GM21381 (cell line): ENCODE measurements at regions not wholly inside any gene's neighbourhood (a gene's known extent, or its start where the extent isn't known, plus 50 kb on each side); places are given as distances from the start of the nearest gene placed in this dataset.

ENCODE experiments used
- ATAC-seq: cut with Tn5 transposase; IDR thresholded peaks from one replicate; pipeline ENCODE4 v1.9.1; 2021; ENCODE audit warnings: mild to moderate bottlenecking, moderate library complexity; ENCODE audit not compliant: unreplicated experiment

- ATAC-seq = no peak
Observed at GRCh38 chr20:48571949-48572847, 255.6 kb downstream of the PREX1 start.

DNA sequence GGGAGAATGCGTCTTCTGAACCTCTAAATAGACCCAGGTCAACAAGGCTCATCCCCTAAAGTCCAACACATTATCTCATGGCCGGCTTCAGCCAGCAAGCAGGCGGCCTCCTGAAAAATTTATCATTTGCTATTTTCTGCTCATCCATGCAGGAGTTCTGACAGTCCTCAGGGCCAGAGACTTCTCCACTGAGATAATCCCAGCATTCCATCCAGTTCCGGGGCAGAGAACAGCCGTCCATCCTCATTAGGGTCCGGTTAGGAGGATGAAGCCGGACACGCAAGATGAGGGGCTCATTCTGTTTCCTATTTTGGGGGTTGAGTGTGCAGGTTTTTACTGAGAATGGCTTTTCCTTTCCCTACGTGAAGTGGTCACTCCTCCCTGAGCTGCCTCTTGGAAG, 258.1 kb downstream of the PREX1 start:
- ATAC-seq = no peak

- ATAC-seq = no peak
Observed at GRCh38 chr20:48568520-48568919, 259.3 kb downstream of the PREX1 start.

DNA sequence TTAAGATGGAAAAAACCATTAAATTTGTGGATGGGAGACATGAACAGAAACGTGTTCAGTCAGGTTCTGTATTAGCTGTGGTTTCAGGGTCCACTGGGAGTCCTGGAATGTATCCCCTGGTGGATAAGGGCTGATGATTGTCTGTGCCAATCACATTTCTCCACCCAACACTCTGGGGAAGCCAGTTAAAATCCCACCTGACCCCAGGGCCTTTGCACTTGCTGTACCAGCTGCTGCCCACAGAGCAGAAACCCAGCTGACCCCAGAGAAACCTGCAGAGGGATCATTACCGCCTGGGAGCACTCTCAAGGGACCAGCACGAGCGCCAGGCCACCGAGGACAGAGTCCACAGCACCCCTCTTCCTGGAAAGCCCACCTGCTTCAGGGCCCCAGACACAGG, 260.7 kb downstream of the PREX1 start:
- no peak for ATAC-seq

DNA sequence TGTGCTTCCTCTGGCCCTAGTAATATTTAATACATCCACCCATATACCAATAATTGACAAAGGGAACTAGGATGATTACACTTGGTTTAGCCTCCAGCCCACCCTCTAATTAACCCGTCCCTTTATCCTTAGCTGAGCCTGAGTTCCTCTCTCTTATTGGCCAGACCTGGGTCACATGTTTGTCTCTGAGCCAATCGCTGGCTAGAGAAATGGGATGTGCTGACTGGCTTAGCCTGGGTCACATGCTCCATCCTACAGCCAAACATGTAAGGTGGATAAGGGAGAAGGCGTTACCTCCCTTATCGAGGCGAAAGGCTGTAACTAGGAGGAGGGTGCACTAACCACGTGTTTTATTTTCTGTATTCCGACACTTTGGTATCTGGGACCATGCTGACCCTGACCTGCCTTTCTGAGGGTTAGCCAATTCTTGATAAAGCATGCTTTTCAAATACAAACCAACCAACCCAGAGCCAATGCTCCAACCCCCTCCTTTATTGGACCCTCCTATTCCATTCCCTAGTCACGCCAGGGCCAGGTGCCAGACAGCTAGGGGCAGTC, 262.7 kb downstream of the PREX1 start:
- no peak for ATAC-seq

DNA sequence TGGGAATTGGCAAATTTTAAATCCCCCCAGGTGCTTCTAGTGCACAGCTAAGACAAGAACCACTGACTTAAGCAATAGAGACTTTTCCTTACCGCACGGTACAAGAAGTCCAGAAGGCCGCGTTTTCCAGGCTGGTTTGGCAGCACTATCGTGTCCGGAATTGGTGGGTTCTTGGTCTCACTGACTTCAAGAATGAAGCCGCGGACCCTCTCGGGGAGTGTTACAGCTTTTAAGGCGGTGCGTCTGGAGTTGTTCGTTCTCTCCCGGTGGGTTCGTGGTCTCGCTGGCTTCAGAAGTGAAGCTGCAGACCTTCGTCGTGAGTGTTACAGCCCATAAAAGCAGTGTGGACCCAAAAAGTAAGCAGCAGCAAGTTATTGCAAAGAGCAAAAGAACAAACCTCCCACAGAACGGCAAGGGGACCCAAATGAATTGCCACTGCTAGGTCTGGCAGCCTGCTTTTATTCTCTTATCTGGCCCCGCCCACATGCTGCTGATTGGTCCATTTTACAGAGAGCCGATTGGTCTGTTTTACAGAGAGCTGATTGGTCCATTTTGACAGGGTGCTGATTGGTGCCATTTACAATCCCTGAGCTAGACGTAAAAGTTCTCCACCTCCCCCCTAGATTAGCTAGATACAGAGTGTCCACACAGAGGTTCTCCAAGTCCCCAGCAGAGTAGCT, 264.5 kb downstream of the PREX1 start:
- no peak for ATAC-seq

DNA sequence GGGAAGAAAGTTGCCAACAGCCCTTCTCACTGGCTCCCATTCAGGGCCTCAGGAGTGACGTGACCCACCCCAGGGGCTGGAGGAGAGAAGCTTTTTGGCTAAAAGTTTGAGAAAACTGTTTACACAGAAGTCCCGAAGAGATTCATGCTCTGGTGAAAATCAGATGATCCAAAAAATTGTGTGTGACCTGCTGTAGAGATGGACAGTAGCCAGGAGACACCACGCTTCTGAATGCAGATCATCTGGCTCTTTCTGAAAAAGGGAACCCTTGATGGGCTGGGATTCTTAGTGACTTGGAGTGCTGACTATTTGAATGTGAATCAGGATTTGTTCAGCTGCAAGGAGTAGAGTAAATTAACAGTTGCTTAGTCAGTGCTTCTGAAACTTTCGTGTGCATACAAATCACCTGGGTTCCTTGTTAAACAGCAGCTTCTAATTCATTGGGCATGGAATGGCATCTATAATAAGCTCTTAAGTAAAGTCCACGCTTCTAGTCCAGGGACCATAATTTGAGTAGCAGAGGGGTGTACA, 265.1 kb downstream of the PREX1 start:
- ATAC-seq = no peak

- ATAC-seq = no peak
Observed at GRCh38 chr20:48558906-48559305, 268.9 kb downstream of the PREX1 start.

- no peak for ATAC-seq
Observed at GRCh38 chr20:48557380-48557779, 270.4 kb downstream of the PREX1 start.

- ATAC-seq = no peak
Observed at GRCh38 chr20:48556956-48557355, 270.8 kb downstream of the PREX1 start.

GRCh38 chr20:48552550-48552949, 275.2 kb downstream of the PREX1 start:
- ATAC-seq = no peak

DNA sequence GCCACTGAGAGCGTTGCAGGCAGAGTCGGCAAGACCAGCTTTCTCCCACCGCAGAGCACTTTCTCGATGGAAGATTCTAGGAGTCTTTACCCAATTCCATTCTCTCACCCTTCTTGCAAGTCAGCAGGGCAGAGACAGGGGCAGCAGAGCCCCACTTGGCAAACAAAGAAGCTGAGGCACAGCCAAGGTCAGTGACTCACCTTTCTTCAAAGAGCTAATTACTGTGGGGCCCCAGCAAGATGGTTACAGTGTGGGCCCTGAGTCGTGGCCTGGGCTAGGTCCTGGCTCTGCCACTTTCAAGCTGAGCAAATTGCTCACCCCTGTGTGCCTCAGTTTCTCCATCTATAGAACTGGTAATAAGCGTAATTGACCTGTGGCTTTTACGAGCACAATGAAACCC, 277.0 kb downstream of the PREX1 start:
- ATAC-seq = no peak

- ATAC-seq = no peak
Observed at GRCh38 chr20:48547664-48548063, 280.1 kb downstream of the PREX1 start.

DNA sequence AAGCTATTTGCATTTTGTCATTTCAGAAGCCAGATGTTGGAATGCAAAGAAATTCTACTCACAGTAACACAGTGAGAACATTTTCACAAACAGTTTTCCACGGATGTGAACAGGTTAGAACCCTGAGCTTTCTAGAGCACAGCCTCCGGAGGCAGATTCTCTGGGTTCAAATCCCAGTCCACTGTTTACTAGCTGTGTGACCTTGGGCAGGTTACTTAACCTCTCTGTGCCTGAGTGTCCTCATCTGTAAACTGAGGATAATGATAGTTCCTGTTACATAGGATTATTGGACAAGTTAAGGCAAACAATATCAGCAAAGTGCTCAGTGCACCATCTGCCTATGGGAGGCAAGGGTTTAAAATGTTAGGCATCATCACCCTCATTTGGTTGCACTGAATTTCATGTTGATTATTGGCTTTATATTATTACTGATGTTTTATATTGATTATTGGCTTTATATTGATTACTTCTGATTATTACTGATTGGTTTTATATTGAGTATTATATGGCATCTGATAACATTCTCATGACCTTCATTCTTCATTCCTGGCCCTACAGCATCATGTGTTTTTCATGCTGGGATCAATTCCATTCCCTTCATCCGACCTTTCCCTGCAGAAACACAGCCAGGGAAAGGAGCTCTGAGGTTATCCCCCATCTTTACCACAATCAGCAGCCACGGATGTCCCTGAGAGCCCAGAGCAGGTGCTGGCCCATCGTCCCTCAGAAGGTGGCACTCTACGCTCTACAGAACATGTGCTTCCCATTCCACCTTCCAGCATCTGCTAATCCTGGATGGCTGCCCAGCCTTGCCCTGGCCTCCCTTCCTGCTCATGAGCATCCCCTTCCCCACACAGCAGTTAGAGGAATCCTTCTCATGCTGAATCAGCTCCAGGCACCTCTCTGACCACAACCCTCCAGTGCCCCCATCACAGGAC, 283.1 kb downstream of the PREX1 start:
- ATAC-seq = no peak

DNA sequence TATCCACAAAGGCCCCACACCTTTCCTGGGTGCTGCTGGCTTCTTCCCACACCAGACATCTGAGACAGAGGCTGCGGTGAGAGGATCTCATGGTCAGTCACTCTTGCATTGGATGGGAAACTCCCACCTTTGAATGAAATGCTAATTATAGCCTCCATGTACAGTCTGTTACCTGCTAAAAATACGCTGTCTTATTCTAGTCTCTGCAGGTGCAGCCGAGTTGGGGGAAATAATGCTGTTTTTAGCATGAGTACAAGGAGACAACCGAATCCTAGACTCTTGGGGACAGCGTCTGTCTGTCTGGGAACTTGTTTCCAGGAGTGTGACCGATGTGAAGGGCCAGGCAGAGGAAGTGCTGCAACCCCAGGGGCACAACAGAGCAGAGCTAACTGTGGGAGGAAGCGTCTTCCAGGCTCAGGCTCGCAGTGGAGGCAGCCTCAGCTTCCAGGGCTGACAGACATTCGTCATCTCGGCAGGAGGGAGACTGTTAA, 286.2 kb downstream of the PREX1 start:
- ATAC-seq = peak; percentile 73

- no peak for ATAC-seq
Observed at GRCh38 chr20:48538856-48539255, 288.9 kb downstream of the PREX1 start.

DNA sequence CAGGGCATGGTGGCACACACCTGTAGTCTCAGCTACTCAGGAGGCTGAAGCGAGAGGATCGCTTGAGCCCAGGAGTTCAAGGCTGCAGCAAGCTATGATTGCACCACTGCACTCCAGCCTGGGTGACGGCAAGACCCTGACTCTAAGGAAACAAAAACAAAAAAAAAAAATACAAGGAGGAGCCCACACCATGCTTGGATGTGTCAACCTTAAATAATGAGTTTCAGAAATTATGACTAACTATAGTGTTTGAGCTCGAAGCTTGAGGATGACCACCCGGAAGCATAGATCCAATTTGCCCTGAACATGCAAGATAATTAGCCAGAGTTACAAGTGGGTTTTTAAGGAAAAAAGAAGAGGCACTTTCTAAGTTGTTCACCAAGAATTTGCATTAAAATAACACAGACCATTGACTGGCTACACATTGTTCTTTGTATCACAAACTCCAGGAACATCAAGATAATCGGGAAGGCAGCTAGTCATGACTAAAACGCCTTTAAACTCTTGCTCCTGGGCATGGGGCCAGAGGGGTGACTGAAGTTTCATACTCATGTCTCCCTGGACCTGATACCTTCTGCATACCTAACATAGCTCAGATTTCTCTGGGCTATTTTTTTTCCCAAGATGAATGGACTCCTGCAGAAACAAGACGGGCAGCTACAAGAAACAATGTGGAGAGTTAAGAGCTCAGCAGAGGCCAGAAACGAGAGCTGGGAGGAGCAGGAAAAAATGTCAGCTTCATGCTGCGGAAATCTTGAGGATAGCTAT, 289.6 kb downstream of the PREX1 start:
- ATAC-seq = no peak

DNA sequence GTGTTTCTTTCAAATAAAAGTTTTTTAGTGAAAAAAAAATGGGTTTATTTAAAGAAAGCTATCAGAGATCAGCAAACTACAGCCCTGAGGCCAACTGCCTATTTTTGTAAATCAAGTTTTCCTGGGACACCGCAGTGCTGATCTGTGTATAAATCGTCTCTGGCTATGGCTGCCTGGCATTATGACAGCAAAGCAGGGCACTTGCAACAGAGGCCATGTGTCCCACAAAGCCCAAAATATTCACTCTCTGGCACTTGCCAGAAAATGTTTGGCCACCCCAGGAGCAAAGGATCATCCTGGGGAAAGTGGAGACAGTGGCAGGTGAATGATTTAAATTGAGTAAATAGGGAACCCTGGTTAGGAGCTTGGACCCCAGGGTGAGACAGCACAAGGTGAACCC, 291.6 kb downstream of the PREX1 start:
- no peak for ATAC-seq

GRCh38 chr20:48535556-48535955, 292.2 kb downstream of the PREX1 start:
- ATAC-seq = no peak

DNA sequence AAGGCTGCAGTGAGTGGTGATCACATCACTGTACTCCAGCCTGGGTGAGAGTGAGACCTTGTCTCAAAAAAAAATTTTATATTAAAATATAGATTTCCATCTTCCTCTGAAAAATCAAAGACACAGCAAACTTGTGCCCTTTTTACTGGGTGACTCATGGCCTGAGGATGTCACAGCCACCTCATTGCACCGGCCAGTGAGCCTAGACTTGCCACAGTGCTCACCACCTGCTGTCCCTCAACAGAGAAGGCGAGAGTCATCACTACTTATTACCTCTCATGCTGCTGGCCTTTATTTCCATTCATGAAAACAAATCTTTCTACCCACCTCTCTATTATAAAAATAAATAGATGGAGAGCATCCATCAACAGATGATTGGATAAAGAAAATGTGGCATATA, 295.8 kb downstream of the PREX1 start:
- no peak for ATAC-seq
